ENCODE measurements at regions not wholly inside any gene's neighbourhood (a gene's known extent, or its start where the extent isn't known, plus 50 kb on each side); places are given as distances from the start of the nearest gene placed in this dataset.
"Not testable (repeated sequence)": the region's sequence is repeated elsewhere in the genome, so short reads cannot be mapped to it uniquely, and the experiment has no call there.

DNA sequence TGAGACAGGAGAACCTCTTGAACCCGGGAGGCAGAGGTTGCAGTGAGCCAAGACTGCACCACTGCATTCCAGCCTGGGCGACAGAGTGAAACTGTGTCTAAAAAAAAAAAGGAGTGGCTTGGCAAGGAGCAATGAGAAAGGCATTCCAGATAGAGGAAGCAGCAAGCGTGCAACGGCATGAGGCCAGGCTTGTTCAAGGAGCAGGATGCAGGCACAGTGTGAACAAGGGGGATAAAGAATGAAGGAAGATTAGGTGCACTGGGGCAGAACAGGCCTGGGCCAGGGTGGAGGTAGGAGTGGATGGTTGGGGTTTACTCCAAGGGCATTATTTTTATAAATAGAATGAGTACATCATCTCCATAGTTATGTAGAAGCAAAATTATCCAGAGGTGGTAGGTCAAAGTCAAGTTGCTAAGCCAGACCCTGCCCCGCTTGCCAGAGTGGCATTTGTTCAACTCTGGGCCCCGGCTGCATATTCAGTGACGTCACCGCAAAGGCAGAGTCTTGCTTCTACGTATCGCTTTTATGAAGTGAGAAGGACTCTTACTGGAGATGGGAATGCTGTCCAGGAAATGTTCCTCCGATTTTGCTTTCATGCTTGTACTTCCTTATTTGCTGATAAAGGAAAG is 100.2 kb downstream of the KATNIP start:
- H3K4me3 ChIP-seq: no peak overlapping the region
- TF ChIP-seq CTCF (IDR thresholded peaks at IDR 0.05) (no peak), POLR2AphosphoS5 (IDR thresholded peaks at IDR 0.05) (no peak), EP300 (IDR thresholded peaks at IDR 0.05) (no peak), POLR2A (IDR thresholded peaks at IDR 0.05) (no peak)
- H3K36me3 ChIP-seq: peaks cover 0 to 46% of the 10 kb centered on the region in 2 donors
- WGBS, 2 donors (ENCODE audit: low coverage in 1 of 2): 65 to 75% methylated on average over 4 to 11 of the region's 11 CpGs
- no peak overlapping the region for H3K27ac ChIP-seq
- no peak for ATAC-seq
- H3K4me1 ChIP-seq: no peaks in the 10 kb centered on the region
- H3K9me3 ChIP-seq: no peaks in the 10 kb centered on the region
- no peaks in the 10 kb centered on the region for H3K27me3 ChIP-seq

GRCh38 chr16:27651301-27651700 is 101.4 kb downstream of the KATNIP start:
- ATAC-seq: no peak
- WGBS, 2 donors (ENCODE audit: low coverage in 1 of 2): 72 to 76% methylated on average over 6 of the region's 6 CpGs
- Histone ChIP-seq H3K36me3 (peaks cover 0 to 54% of the 10 kb centered on the region in 2 donors), H3K27ac (no peak overlapping the region), H3K9me3 (no peaks in the 10 kb centered on the region), H3K4me3 (no peak overlapping the region), H3K27me3 (no peaks in the 10 kb centered on the region), H3K4me1 (no peaks in the 10 kb centered on the region)
- TF ChIP-seq POLR2AphosphoS5 (IDR thresholded peaks at IDR 0.05) (no peak), CTCF (IDR thresholded peaks at IDR 0.05) (no peak), EP300 (IDR thresholded peaks at IDR 0.05) (no peak), POLR2A (IDR thresholded peaks at IDR 0.05) (no peak)

- no peak for ATAC-seq
- no peak overlapping the region for H3K4me3 ChIP-seq
- H3K9me3 ChIP-seq: no peaks in the 10 kb centered on the region
- no peak for TF ChIP-seq EP300 (IDR thresholded peaks at IDR 0.05)
- peaks cover 0 to 28% of the 10 kb centered on the region in 2 donors for H3K36me3 ChIP-seq
- no peak overlapping the region for H3K27ac ChIP-seq
- no peaks in the 10 kb centered on the region for H3K27me3 ChIP-seq
- WGBS, 2 donors (ENCODE audit: low coverage in 1 of 2): 89 to 90% methylated on average over 2 to 6 of the region's 6 CpGs
- no peaks in the 10 kb centered on the region for H3K4me1 ChIP-seq
Observed at GRCh38 chr16:27657811-27658210, 107.9 kb downstream of the KATNIP start.

GRCh38 chr16:27660507-27660906 is 110.6 kb downstream of the KATNIP start:
- H3K9me3 ChIP-seq: no peaks in the 10 kb centered on the region
- no peak overlapping the region for H3K27ac ChIP-seq
- WGBS, 2 donors (ENCODE audit: low coverage in 1 of 2): 93 to 94% methylated on average over 4 of the region's 4 CpGs
- no peak overlapping the region for H3K4me3 ChIP-seq
- H3K36me3 ChIP-seq: peaks cover 0 to 26% of the 10 kb centered on the region in 2 donors
- H3K4me1 ChIP-seq: no peaks in the 10 kb centered on the region
- ATAC-seq: no peak
- H3K27me3 ChIP-seq: no peaks in the 10 kb centered on the region
- no peak for TF ChIP-seq POLR2A (IDR thresholded peaks at IDR 0.05)
- no peak for TF ChIP-seq POLR2AphosphoS5 (IDR thresholded peaks at IDR 0.05)
- no peak for TF ChIP-seq EP300 (IDR thresholded peaks at IDR 0.05)
- no peak for TF ChIP-seq CTCF (IDR thresholded peaks at IDR 0.05)

DNA sequence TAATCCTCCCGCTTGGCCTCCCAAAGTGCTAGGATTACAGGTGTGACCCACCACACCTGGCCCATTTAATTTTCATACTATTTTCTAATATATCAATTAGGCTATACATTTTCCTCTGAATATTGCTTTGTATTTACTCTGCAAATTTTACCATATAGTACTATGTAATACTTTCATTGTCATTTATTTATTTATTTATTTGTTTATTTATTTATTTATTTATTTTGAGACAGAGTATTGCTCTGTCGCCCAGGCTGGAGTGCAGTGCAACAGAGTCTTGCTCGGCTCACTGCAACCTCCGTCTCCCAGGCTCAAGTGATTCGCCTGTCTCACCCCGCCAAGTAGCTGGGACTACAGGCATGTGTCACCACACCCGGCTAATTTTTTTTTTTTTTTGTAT is 113.3 kb downstream of the KATNIP start:
- not testable (repeated sequence) for H3K4me3 ChIP-seq, H3K4me1 ChIP-seq, H3K27me3 ChIP-seq, ATAC-seq, H3K9me3 ChIP-seq, H3K27ac ChIP-seq
- H3K36me3 ChIP-seq: peaks cover 0 to 15% of the 10 kb centered on the region in 2 donors
- 98 to 100% methylated on average over 6 to 7 of the region's 7 CpGs for WGBS, 2 donors (ENCODE audit: low coverage in 1 of 2)

DNA sequence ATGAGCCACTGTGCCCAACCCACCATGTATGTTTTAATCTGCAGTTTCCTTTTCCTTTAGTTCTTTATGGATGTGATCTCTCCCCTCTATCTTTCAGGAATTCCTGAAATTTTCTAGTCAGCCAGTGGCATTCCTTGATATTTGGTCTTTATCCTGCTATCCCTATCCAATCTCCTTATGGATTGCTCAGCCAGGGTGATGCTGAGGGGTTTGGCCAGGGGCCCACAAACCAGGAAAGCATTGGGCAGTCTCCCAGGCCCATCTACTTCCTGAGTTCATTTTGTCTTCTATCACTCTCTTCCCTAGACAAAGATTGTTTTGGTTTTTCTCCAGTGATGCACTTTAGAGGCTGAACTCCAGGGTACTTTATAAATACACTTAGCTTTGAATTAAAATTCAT is 115.9 kb downstream of the KATNIP start:
- H3K4me3 ChIP-seq: no peak overlapping the region
- H3K27me3 ChIP-seq: no peaks in the 10 kb centered on the region
- no peaks in the 10 kb centered on the region for H3K4me1 ChIP-seq
- TF ChIP-seq POLR2AphosphoS5 (IDR thresholded peaks at IDR 0.05): no peak
- no peak for TF ChIP-seq EP300 (IDR thresholded peaks at IDR 0.05)
- TF ChIP-seq CTCF (IDR thresholded peaks at IDR 0.05): no peak
- no peak for TF ChIP-seq POLR2A (IDR thresholded peaks at IDR 0.05)
- no peak for ATAC-seq
- H3K36me3 ChIP-seq: peaks cover 0 to 15% of the 10 kb centered on the region in 2 donors
- H3K27ac ChIP-seq: no peak overlapping the region
- no peaks in the 10 kb centered on the region for H3K9me3 ChIP-seq
